ENCODE measurements at regions not wholly inside any gene's neighbourhood (a gene's known extent, or its start where the extent isn't known, plus 50 kb on each side); places are given as distances from the start of the nearest gene placed in this dataset.

DNA sequence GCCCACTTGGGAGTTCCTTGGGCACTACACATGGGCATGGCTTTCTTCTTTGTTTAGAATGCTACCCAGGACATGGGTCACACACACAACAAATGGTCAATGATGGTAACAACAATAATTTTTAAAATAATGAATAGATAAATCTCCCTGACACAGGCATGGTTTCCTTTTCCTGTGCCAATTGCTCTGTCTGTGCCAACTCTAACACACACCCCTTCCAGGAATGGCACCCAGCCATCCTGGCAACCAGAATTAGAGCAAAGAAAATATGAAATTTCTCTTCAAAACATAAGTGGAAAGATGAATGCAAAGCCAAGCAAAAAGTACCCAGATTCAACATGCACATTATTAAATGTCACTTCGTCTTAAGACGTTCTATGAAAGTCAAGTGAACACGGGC is 104.9 kb upstream of the SOX5 start:
- Histone ChIP-seq H3K9ac (ENCODE audit: low read length) (no peak overlapping the region), H2AFZ (ENCODE audit: low read depth, low read length, severe bottlenecking) (no peak overlapping the region), H4K20me1 (ENCODE audit: low read depth, low read length) (no peaks in the 10 kb centered on the region), H3K9me2 (replicated peaks; ENCODE audit: insufficient read depth, low read length) (no peaks in the 10 kb centered on the region), H3K27ac (ENCODE audit: low read depth, low read length) (no peak overlapping the region), H3K9me3 (ENCODE audit: insufficient read depth, low read length) (no peaks in the 10 kb centered on the region), H3F3A (ENCODE audit: insufficient read depth) (no peaks in the 10 kb centered on the region), H3K4me3 (ENCODE audit: insufficient read depth, low read length, poor library complexity, severe bottlenecking) (no peak overlapping the region), H3K36me3 (ENCODE audit: low read length) (no peaks in the 10 kb centered on the region), H3K4me2 (ENCODE audit: low read depth, low read length, poor library complexity, severe bottlenecking) (no peak overlapping the region), H3K27me3 (ENCODE audit: low read length) (no peaks in the 10 kb centered on the region), H3K79me2 (ENCODE audit: insufficient read depth, low read length) (no peaks in the 10 kb centered on the region)
- no peak for TF ChIP-seq EZH2phosphoT487 (conservative IDR thresholded peaks at IDR 0.05; ENCODE audit: low read length)
- TF ChIP-seq, protein P1, sequence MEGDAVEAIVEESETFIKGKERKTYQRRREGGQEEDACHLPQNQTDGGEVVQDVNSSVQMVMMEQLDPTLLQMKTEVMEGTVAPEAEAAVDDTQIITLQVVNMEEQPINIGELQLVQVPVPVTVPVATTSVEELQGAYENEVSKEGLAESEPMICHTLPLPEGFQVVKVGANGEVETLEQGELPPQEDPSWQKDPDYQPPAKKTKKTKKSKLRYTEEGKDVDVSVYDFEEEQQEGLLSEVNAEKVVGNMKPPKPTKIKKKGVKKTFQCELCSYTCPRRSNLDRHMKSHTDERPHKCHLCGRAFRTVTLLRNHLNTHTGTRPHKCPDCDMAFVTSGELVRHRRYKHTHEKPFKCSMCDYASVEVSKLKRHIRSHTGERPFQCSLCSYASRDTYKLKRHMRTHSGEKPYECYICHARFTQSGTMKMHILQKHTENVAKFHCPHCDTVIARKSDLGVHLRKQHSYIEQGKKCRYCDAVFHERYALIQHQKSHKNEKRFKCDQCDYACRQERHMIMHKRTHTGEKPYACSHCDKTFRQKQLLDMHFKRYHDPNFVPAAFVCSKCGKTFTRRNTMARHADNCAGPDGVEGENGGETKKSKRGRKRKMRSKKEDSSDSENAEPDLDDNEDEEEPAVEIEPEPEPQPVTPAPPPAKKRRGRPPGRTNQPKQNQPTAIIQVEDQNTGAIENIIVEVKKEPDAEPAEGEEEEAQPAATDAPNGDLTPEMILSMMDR (IDR thresholded peaks at IDR 0.05; ENCODE audit: insufficient read depth, low read length, poor library complexity, severe bottlenecking), result no peak

DNA sequence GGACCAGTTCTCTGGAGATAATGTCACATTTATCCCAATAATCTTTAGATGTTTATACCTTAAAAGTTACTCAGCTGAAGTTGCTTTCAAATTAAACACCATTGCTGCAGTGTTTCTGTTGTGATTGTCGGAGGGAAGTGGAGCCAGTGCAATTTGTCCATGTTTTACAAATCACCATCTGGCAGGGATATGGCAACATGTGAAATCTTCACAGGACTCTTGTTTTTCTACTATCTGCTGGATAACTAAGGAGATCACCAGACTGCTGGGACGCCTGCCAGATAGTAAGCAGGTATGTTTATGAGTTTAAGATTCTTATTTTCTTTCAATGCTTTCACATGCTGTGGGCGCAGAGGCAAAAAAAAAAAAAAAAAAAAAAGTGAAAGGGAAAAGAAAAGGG is 100.3 kb upstream of the SOX5 start:
- no peaks in the 10 kb centered on the region for H3K27me3 ChIP-seq (ENCODE audit: low read length)
- H3K9ac ChIP-seq (ENCODE audit: low read length), result no peak overlapping the region
- H3F3A ChIP-seq (ENCODE audit: insufficient read depth), result no peaks in the 10 kb centered on the region
- no peaks in the 10 kb centered on the region for H4K20me1 ChIP-seq (ENCODE audit: low read depth, low read length)
- H2AFZ ChIP-seq (ENCODE audit: low read depth, low read length, severe bottlenecking), result no peak overlapping the region
- no peaks in the 10 kb centered on the region for H3K9me2 ChIP-seq (replicated peaks; ENCODE audit: insufficient read depth, low read length)
- H3K27ac ChIP-seq (ENCODE audit: low read depth, low read length), result no peak overlapping the region
- H3K36me3 ChIP-seq (ENCODE audit: low read length), result no peaks in the 10 kb centered on the region
- TF ChIP-seq, protein P1 (IDR thresholded peaks at IDR 0.05; ENCODE audit: insufficient read depth, low read length, poor library complexity, severe bottlenecking), result no peak
- no peak for TF ChIP-seq EZH2phosphoT487 (conservative IDR thresholded peaks at IDR 0.05; ENCODE audit: low read length)
- no peaks in the 10 kb centered on the region for H3K9me3 ChIP-seq (ENCODE audit: insufficient read depth, low read length)
- H3K4me3 ChIP-seq (ENCODE audit: insufficient read depth, low read length, poor library complexity, severe bottlenecking), result no peak overlapping the region
- no peaks in the 10 kb centered on the region for H3K79me2 ChIP-seq (ENCODE audit: insufficient read depth, low read length)
- no peak overlapping the region for H3K4me2 ChIP-seq (ENCODE audit: low read depth, low read length, poor library complexity, severe bottlenecking)

DNA sequence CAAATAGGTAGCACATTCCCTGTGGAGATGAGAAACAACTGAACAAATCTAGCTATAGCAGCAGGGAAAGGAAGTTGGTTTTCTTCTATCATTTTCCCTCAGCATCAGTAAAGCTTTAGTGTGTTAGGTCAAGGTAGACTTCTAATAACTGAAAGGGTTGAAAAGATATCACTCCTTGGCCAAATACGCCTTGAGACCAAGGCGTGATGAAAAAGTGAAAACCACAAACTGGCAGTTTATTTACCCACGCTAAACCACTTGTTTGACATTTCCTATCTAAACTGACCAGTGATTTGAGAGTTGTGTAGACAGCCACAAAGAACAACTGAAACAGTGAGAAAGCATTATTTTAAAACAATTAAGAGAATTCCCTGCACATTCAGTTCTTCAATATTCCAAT is 99.6 kb upstream of the SOX5 start:
- no peaks in the 10 kb centered on the region for H3K36me3 ChIP-seq (ENCODE audit: low read length)
- no peaks in the 10 kb centered on the region for H3K9me3 ChIP-seq (ENCODE audit: insufficient read depth, low read length)
- H3K79me2 ChIP-seq (ENCODE audit: insufficient read depth, low read length), result no peaks in the 10 kb centered on the region
- H3F3A ChIP-seq (ENCODE audit: insufficient read depth), result no peaks in the 10 kb centered on the region
- H3K4me3 ChIP-seq (ENCODE audit: insufficient read depth, low read length, poor library complexity, severe bottlenecking), result no peak overlapping the region
- TF ChIP-seq EZH2phosphoT487 (conservative IDR thresholded peaks at IDR 0.05; ENCODE audit: low read length), result no peak
- TF ChIP-seq, protein P1 (IDR thresholded peaks at IDR 0.05; ENCODE audit: insufficient read depth, low read length, poor library complexity, severe bottlenecking), result no peak
- H4K20me1 ChIP-seq (ENCODE audit: low read depth, low read length), result no peaks in the 10 kb centered on the region
- H3K4me2 ChIP-seq (ENCODE audit: low read depth, low read length, poor library complexity, severe bottlenecking), result no peak overlapping the region
- H3K27ac ChIP-seq (ENCODE audit: low read depth, low read length), result no peak overlapping the region
- no peak overlapping the region for H2AFZ ChIP-seq (ENCODE audit: low read depth, low read length, severe bottlenecking)
- H3K9ac ChIP-seq (ENCODE audit: low read length), result no peak overlapping the region
- H3K27me3 ChIP-seq (ENCODE audit: low read length), result no peaks in the 10 kb centered on the region
- no peaks in the 10 kb centered on the region for H3K9me2 ChIP-seq (replicated peaks; ENCODE audit: insufficient read depth, low read length)

DNA sequence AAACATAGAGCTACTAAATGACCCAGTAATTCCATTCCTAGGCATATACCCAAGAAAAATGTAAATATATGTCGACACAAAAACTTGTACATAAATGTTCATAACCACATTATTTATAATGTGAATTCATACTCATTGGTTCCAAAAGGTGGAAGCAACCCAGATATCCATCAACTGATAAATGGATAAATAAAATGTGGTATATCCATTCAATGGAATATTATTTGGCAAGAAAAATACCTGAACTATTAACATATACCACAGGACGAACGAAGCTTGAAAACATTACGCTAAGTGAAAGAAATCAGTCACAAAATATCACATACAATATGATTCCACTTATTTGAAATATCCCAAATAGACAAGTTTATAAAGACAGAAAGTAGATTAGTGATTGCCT is 99.0 kb upstream of the SOX5 start:
- H3K9me2 ChIP-seq (replicated peaks; ENCODE audit: insufficient read depth, low read length), result no peaks in the 10 kb centered on the region
- H3K27me3 ChIP-seq (ENCODE audit: low read length), result no peaks in the 10 kb centered on the region
- no peaks in the 10 kb centered on the region for H3F3A ChIP-seq (ENCODE audit: insufficient read depth)
- H3K79me2 ChIP-seq (ENCODE audit: insufficient read depth, low read length), result no peaks in the 10 kb centered on the region
- H2AFZ ChIP-seq (ENCODE audit: low read depth, low read length, severe bottlenecking), result no peak overlapping the region
- no peak overlapping the region for H3K4me2 ChIP-seq (ENCODE audit: low read depth, low read length, poor library complexity, severe bottlenecking)
- H3K9ac ChIP-seq (ENCODE audit: low read length), result no peak overlapping the region
- H3K4me3 ChIP-seq (ENCODE audit: insufficient read depth, low read length, poor library complexity, severe bottlenecking), result no peak overlapping the region
- no peaks in the 10 kb centered on the region for H3K9me3 ChIP-seq (ENCODE audit: insufficient read depth, low read length)
- no peaks in the 10 kb centered on the region for H3K36me3 ChIP-seq (ENCODE audit: low read length)
- no peaks in the 10 kb centered on the region for H4K20me1 ChIP-seq (ENCODE audit: low read depth, low read length)
- TF ChIP-seq EZH2phosphoT487 (conservative IDR thresholded peaks at IDR 0.05; ENCODE audit: low read length), result no peak
- TF ChIP-seq, protein P1 (IDR thresholded peaks at IDR 0.05; ENCODE audit: insufficient read depth, low read length, poor library complexity, severe bottlenecking), result no peak
- H3K27ac ChIP-seq (ENCODE audit: low read depth, low read length), result no peak overlapping the region
